ENCODE measurements at regions not wholly inside any gene's neighbourhood (a gene's known extent, or its start where the extent isn't known, plus 50 kb on each side); places are given as distances from the start of the nearest gene placed in this dataset.

DNA sequence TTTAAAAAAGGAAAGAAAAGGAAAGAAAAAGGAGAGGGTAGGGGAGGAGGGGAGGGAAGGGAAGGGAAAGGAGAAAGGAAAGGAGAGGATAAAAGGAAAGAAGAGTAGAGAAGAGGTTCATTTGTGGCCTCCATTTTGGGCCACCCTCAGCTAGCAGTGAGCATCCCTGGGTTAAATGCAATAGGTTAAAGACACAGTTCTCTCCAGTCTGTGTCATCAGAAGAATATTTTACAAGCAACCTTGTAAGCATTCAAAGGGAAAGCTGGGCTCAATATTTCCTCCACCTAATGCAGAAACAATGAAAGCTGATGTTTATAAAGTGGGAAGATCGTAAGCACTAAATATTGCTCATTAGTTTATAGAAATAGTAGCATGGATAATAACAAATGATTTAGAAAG is 219.1 kb upstream of the PITRM1 start:
- no peak for TF ChIP-seq POLR2A (IDR thresholded peaks at IDR 0.05)
- TF ChIP-seq, protein P1, sequence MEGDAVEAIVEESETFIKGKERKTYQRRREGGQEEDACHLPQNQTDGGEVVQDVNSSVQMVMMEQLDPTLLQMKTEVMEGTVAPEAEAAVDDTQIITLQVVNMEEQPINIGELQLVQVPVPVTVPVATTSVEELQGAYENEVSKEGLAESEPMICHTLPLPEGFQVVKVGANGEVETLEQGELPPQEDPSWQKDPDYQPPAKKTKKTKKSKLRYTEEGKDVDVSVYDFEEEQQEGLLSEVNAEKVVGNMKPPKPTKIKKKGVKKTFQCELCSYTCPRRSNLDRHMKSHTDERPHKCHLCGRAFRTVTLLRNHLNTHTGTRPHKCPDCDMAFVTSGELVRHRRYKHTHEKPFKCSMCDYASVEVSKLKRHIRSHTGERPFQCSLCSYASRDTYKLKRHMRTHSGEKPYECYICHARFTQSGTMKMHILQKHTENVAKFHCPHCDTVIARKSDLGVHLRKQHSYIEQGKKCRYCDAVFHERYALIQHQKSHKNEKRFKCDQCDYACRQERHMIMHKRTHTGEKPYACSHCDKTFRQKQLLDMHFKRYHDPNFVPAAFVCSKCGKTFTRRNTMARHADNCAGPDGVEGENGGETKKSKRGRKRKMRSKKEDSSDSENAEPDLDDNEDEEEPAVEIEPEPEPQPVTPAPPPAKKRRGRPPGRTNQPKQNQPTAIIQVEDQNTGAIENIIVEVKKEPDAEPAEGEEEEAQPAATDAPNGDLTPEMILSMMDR (IDR thresholded peaks at IDR 0.05) = no peak
- TF ChIP-seq EP300 (IDR thresholded peaks at IDR 0.05) = no peak
- TF ChIP-seq POLR2AphosphoS5 (IDR thresholded peaks at IDR 0.05) = no peak

All from stomach (tissue), 4 donors.